Neural cell (in vitro differentiated cells): ENCODE measurements at regions not wholly inside any gene's neighbourhood (a gene's known extent, or its start where the extent isn't known, plus 50 kb on each side); places are given as distances from the start of the nearest gene placed in this dataset.

ENCODE experiments used
- H2AFZ ChIP-seq: fragments of 200-600, 300-800 bp; sonication (generic), shearing (Covaris generic); 2 replicates; pipeline ENCODE4 v1.6.0; 2014; ENCODE audit warnings: low read depth, mild to moderate bottlenecking, antibody characterized with exemption, low read length, moderate library complexity
- H3F3A ChIP-seq: fragments of 200-600 bp; shearing (Covaris generic); 2 replicates; pipeline ENCODE4 v1.6.1; 2016; ENCODE audit warnings: mild to moderate bottlenecking, moderate library complexity, mixed read lengths, antibody characterized with exemption, low read length; ENCODE audit not compliant: insufficient read depth, poor library complexity, severe bottlenecking
- H3K27ac ChIP-seq: fragments of 200-600, 300-800 bp; sonication (generic), shearing (Covaris generic); 2 replicates; pipeline ENCODE4 v1.5.1; 2014; ENCODE audit warnings: mild to moderate bottlenecking, low read length, moderate library complexity
- H3K27me3 ChIP-seq: fragments of 300-800, 200-600 bp; sonication (generic), shearing (Covaris generic); 2 replicates; pipeline ENCODE4 v1.6.0; 2014; ENCODE audit warnings: mild to moderate bottlenecking, low read depth, low read length, moderate library complexity; ENCODE audit not compliant: insufficient read depth
- H3K36me3 ChIP-seq: fragments of 300-800, 200-600 bp; sonication (generic), shearing (Covaris generic); 2 replicates; pipeline ENCODE4 v1.5.1; 2014; ENCODE audit warnings: mild to moderate bottlenecking, antibody characterized with exemption, low read length, moderate library complexity; ENCODE audit not compliant: insufficient read depth
- H3K4me2 ChIP-seq: fragments of 300-800, 200-600 bp; sonication (generic), shearing (Covaris generic); 2 replicates; pipeline ENCODE4 v1.6.0; 2014; ENCODE audit warnings: mild to moderate bottlenecking, low read length
- H3K4me3 ChIP-seq: fragments of 300-800, 200-600 bp; sonication (generic), shearing (Covaris generic); 2 replicates; pipeline ENCODE4 v1.5.1; 2014; ENCODE audit warnings: mild to moderate bottlenecking, low read length, moderate library complexity
- H3K79me2 ChIP-seq: fragments of 200-600 bp; shearing (Covaris generic); replicated peaks from 2 replicates; pipeline ENCODE4 v1.6.0; 2014; ENCODE audit warnings: mild to moderate bottlenecking, low read length, moderate library complexity; ENCODE audit not compliant: insufficient read depth
- H3K9ac ChIP-seq: fragments of 300-800, 200-600 bp; sonication (generic), shearing (Covaris generic); 2 replicates; pipeline ENCODE4 v1.6.1; 2016; ENCODE audit warnings: mild to moderate bottlenecking, low read length, mixed read lengths
- H3K9me2 ChIP-seq: fragments of 200-600 bp; shearing (Covaris generic); 2 replicates; pipeline ENCODE4 v1.6.1; 2016; ENCODE audit warnings: mild to moderate bottlenecking, low read length, mixed read lengths; ENCODE audit not compliant: insufficient read depth
- H3K9me3 ChIP-seq: fragments of 200-600, 300-800 bp; sonication (generic), shearing (Covaris generic); 2 replicates; pipeline ENCODE4 v1.6.1; 2016; ENCODE audit warnings: mild to moderate bottlenecking, mixed run types, low read length, moderate library complexity, mixed read lengths
- H4K20me1 ChIP-seq: fragments of 200-600 bp; shearing (Covaris generic); 2 replicates; pipeline ENCODE4 v1.6.1; 2016; ENCODE audit warnings: mild to moderate bottlenecking, mixed run types; ENCODE audit not compliant: insufficient read depth
- EP300 ChIP-seq: fragments of 450-650 bp; conservative IDR thresholded peaks from 2 replicates; pipeline ENCODE4 v1.6.1; 2014; ENCODE audit warnings: antibody characterized with exemption, mild to moderate bottlenecking, moderate library complexity; ENCODE audit not compliant: poor library complexity, severe bottlenecking
- EZH2 ChIP-seq: fragments of 200-600, 300-800 bp; shearing (Covaris generic), sonication (generic); IDR thresholded peaks from 2 replicates; pipeline ENCODE4 v1.6.1; 2014; ENCODE audit warnings: antibody characterized with exemption, low read length, borderline replicate concordance, mild to moderate bottlenecking; ENCODE audit not compliant: insufficient read depth, poor library complexity, severe bottlenecking
- MXI1 ChIP-seq: fragments of 450-650 bp; conservative IDR thresholded peaks from 2 replicates; pipeline ENCODE4 v1.6.1; 2014; ENCODE audit warnings: antibody characterized with exemption, mild to moderate bottlenecking; ENCODE audit not compliant: poor library complexity, severe bottlenecking
- POLR2AphosphoS5 ChIP-seq: IDR thresholded peaks from 2 replicates; pipeline ENCODE4 v1.6.1; 2012
- RAD21 ChIP-seq: fragments of 450-650 bp; conservative IDR thresholded peaks from 2 replicates; pipeline ENCODE4 v1.6.1; 2014; ENCODE audit warnings: antibody characterized with exemption, mild to moderate bottlenecking, moderate library complexity
- REST ChIP-seq: IDR thresholded peaks from 2 replicates; pipeline ENCODE4 v1.6.1; 2012; ENCODE audit warnings: borderline replicate concordance
- SMC3 ChIP-seq: fragments of 450-650 bp; conservative IDR thresholded peaks from 2 replicates; pipeline ENCODE4 v1.6.1; 2014; ENCODE audit warnings: antibody characterized with exemption, mild to moderate bottlenecking, moderate library complexity; ENCODE audit not compliant: poor library complexity
- TAF1 ChIP-seq: IDR thresholded peaks from 2 replicates; pipeline ENCODE4 v1.6.1; 2012; ENCODE audit warnings: low read depth
- TF ChIP-seq, protein P1 (sequence below): fragments of 450-650 bp; IDR thresholded peaks from 2 replicates; pipeline ENCODE4 v1.5.1; 2014; ENCODE audit warnings: antibody characterized with exemption, mild to moderate bottlenecking, moderate library complexity; ENCODE audit not compliant: poor library complexity, severe bottlenecking

GRCh38 chr1:219529116-219529515, 83.8 kb downstream of the ZC3H11B start:
- no peak for TF ChIP-seq EZH2
- TF ChIP-seq, protein P1, sequence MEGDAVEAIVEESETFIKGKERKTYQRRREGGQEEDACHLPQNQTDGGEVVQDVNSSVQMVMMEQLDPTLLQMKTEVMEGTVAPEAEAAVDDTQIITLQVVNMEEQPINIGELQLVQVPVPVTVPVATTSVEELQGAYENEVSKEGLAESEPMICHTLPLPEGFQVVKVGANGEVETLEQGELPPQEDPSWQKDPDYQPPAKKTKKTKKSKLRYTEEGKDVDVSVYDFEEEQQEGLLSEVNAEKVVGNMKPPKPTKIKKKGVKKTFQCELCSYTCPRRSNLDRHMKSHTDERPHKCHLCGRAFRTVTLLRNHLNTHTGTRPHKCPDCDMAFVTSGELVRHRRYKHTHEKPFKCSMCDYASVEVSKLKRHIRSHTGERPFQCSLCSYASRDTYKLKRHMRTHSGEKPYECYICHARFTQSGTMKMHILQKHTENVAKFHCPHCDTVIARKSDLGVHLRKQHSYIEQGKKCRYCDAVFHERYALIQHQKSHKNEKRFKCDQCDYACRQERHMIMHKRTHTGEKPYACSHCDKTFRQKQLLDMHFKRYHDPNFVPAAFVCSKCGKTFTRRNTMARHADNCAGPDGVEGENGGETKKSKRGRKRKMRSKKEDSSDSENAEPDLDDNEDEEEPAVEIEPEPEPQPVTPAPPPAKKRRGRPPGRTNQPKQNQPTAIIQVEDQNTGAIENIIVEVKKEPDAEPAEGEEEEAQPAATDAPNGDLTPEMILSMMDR = no peak
- no peak for TF ChIP-seq POLR2AphosphoS5
- no peak for TF ChIP-seq SMC3
- Histone ChIP-seq H3K27me3 (no peaks in the 10 kb centered on the region), H3F3A (no peaks in the 10 kb centered on the region), H3K9ac (no peak overlapping the region), H3K9me3 (no peaks in the 10 kb centered on the region), H4K20me1 (no peaks in the 10 kb centered on the region), H3K79me2 (no peaks in the 10 kb centered on the region), H3K4me2 (no peak overlapping the region), H2AFZ (no peak overlapping the region), H3K4me3 (no peak overlapping the region), H3K9me2 (no peaks in the 10 kb centered on the region), H3K27ac (no peak overlapping the region), H3K36me3 (no peaks in the 10 kb centered on the region)

DNA sequence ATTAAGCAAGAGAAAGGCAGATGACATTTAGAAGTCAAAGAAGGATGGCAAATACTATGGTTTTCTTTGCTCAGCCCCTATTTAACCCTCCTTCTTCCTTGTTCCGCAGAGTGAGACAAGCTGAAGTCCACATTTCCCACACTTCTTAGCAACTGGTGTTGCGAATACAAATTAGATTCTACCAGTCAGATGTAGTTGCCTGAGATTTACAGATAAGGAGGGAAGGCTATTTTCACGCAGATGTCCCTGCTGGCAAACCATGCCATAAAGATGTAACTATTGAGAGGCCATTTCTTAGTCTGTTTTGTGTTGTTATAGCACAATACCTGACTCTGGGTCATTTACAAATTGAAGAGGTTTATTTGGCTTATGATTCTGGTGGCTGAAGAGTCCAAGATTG, 84.3 kb downstream of the ZC3H11B start:
- no peak overlapping the region for H3K4me2 ChIP-seq
- no peak overlapping the region for H3K9ac ChIP-seq
- no peaks in the 10 kb centered on the region for H3K36me3 ChIP-seq
- H3K27me3 ChIP-seq = no peaks in the 10 kb centered on the region
- TF ChIP-seq EZH2 (no peak), MXI1 (no peak), TAF1 (no peak)
- no peaks in the 10 kb centered on the region for H3K9me2 ChIP-seq
- H3K4me3 ChIP-seq = no peak overlapping the region
- no peaks in the 10 kb centered on the region for H3K79me2 ChIP-seq
- H2AFZ ChIP-seq = no peak overlapping the region
- H3K9me3 ChIP-seq = no peaks in the 10 kb centered on the region
- no peaks in the 10 kb centered on the region for H3F3A ChIP-seq
- H4K20me1 ChIP-seq = no peaks in the 10 kb centered on the region
- no peak overlapping the region for H3K27ac ChIP-seq

DNA sequence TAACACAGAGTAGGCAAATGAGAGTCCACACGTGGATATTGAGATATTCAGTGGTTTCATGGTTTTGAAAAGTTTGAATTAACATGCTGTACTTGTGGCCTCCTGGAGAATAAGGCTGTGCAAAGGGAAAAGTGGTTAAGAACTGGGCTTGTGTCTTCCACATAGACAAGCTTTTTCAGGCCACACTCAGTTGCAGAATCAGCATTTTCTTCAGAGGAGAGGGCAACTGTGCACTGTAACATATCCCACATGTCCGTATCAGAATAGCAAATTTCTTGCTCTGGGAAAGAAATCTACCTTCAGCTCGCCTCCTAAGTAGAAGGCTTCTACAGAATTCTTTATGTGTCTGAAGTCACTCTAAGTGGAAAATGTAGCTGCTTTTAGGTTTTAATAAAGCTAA, 84.9 kb downstream of the ZC3H11B start:
- no peaks in the 10 kb centered on the region for H3K9me3 ChIP-seq
- H3K36me3 ChIP-seq = no peaks in the 10 kb centered on the region
- H3K9me2 ChIP-seq = no peaks in the 10 kb centered on the region
- H3K27me3 ChIP-seq = no peaks in the 10 kb centered on the region
- H3K4me3 ChIP-seq = no peak overlapping the region
- no peak overlapping the region for H2AFZ ChIP-seq
- H3K9ac ChIP-seq = no peak overlapping the region
- H3K4me2 ChIP-seq = no peak overlapping the region
- H3K27ac ChIP-seq = no peak overlapping the region
- no peaks in the 10 kb centered on the region for H3F3A ChIP-seq
- H4K20me1 ChIP-seq = no peaks in the 10 kb centered on the region
- TF ChIP-seq POLR2AphosphoS5 = no peak
- TF ChIP-seq SMC3 = no peak
- no peak for TF ChIP-seq REST
- TF ChIP-seq, protein P1 = no peak
- TF ChIP-seq EZH2 = no peak
- no peak for TF ChIP-seq EP300
- TF ChIP-seq RAD21 = no peak
- TF ChIP-seq MXI1 = no peak
- no peak for TF ChIP-seq TAF1
- H3K79me2 ChIP-seq = no peaks in the 10 kb centered on the region
